GM19351 (cell line): ENCODE measurements at regions not wholly inside any gene's neighbourhood (a gene's known extent, or its start where the extent isn't known, plus 50 kb on each side); places are given as distances from the start of the nearest gene placed in this dataset.
A peak's percentile ranks its signal among the peaks of the same experiment; 100 is the strongest.
"Not testable (repeated sequence)": the region's sequence is repeated elsewhere in the genome, so short reads cannot be mapped to it uniquely, and the experiment has no call there.

ENCODE experiments used
- ATAC-seq: cut with Tn5 transposase; IDR thresholded peaks from one replicate; pipeline ENCODE4 v1.9.1; 2021; ENCODE audit warnings: mild to moderate bottlenecking, moderate library complexity; ENCODE audit not compliant: unreplicated experiment

GRCh38 chr3:71994906-71995305 lies 210.0 kb upstream of the PROK2 start:
- no peak for ATAC-seq

GRCh38 chr3:71994203-71994602 lies 209.3 kb upstream of the PROK2 start:
- ATAC-seq: no peak

GRCh38 chr3:71991681-71992080 lies 206.7 kb upstream of the PROK2 start:
- ATAC-seq: no peak

DNA sequence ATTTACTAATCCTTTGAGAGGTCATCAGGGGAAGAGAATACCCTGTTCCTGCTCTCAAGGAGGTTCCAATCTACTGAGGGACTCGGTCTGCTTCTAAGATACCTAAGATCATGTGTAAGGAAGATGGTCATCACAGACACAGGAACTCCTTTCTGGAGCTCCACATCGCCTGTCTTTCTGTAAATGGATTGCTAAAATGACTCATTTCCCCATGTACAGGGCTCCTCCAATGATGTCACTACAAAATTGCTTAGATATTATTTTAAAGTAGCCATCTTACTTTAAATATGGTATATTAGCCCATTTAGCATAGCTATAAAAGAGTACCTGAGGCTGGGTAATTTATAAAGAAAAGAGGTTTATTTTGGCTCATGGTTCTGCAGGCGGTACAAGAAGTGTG lies 206.1 kb upstream of the PROK2 start:
- ATAC-seq: no peak

DNA sequence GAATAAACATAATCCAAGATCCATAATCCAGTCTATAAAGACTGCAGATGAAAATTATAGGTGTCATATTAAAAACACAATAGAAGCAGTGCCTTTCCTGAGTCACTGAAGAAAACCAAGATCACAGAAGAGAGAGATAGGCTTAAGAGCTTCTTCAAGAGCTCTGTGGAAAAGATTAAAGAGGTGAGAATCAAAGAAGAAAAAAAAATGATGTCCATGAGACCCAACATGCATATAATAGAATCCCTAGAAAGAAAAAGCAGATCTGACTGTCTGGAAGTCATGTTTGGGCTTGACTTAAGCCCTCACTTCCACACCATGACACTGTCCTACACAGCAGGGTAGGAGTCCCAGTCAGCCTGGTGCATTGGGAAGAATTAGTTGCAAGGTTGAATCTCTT lies 205.6 kb upstream of the PROK2 start:
- no peak for ATAC-seq

- ATAC-seq: no peak
These were observed 204.2 kb upstream of the PROK2 start for GRCh38 chr3:71989165-71989564.

- ATAC-seq: no peak
These were observed 202.9 kb upstream of the PROK2 start for GRCh38 chr3:71987828-71988227.

DNA sequence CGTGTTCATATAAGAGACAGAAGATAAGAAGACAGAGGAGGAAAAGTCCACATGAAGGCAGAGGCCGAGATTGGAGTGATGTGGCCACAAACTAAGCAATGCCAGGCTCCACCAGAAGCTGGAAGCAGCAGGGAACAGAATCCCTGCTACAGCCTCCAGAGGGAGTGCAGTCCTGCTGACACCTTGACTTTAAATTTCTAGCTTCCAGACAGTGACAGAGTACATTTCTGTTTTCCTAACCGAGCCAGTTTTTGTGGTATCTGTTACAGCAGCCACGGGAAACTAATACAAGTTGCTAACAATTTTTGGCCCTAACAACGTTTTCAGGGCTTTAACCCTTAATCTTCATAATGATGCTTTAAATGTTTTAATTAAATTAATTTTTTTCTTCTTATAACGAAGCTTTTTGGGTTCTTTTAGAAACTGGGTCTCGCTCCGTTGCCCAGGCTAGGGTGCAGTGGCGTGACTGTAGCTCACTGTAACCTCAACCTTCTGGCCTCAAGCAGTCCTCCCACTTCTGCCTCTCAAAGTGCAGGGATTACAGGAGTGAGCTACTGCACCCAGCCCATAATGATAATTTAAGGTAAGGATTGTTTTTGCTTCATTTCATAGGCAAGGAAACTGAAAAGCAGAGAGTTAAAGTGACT lies 202.3 kb upstream of the PROK2 start:
- ATAC-seq: no peak

DNA sequence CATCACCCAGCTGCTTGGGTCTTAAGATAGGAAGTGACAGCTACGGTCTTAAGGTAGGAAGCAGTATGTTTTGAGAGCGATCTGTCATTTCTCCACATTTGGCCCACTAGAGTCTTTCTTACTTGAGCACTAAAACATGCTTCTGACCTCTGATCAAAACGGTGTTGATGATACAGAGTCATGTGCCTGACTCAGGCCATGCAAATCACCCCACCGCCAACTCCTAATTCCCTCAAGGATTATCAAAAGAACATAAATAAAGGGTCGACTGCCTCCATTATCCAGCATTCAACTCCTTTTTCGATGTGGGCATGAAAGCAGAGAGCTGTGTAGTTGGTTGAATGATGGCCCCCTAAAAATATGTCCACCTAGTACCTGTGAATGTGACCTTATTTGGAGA lies 201.7 kb upstream of the PROK2 start:
- ATAC-seq: no peak

DNA sequence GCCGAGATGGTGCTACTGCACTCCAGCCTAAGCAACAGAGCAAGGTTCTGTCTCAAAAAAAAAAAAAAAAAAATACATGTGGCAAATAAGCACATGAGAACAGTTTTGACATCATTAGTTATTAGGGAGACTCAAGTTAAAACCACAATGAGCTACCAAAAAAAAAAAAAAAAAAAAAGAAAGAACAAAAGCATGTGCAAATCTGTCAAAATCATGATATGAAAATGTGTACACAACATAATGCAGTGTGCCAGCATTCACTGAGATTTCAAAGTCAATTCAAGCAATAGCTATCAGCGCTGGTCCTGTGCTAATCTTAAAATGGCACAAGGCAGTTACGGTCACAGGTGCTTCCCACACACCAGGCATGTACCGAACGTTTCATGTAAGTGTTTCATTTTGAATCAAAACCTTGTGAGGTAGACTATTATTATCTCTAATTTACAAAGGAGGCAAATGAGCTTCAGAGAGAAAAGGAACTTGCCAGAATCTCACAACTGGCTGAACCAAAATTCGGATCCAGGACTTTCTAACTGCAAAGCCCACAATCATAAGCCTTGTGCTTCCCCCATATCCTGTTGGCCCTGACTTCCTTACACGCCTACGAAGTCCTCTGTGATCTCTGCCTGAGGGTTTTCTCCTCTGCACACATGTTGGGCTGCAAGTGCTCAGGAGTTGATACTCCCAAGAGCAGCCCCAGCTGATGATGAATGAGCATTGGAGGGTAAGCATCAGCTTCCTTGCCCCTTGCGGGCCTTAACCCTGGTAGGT lies 200.1 kb upstream of the PROK2 start:
- ATAC-seq: peak; percentile 85

GRCh38 chr3:71983694-71984093 lies 198.7 kb upstream of the PROK2 start:
- no peak for ATAC-seq

GRCh38 chr3:71982506-71983258 lies 197.7 kb upstream of the PROK2 start:
- not testable (repeated sequence) for ATAC-seq

- ATAC-seq: no peak
These were observed 194.2 kb upstream of the PROK2 start for GRCh38 chr3:71979175-71979574.

DNA sequence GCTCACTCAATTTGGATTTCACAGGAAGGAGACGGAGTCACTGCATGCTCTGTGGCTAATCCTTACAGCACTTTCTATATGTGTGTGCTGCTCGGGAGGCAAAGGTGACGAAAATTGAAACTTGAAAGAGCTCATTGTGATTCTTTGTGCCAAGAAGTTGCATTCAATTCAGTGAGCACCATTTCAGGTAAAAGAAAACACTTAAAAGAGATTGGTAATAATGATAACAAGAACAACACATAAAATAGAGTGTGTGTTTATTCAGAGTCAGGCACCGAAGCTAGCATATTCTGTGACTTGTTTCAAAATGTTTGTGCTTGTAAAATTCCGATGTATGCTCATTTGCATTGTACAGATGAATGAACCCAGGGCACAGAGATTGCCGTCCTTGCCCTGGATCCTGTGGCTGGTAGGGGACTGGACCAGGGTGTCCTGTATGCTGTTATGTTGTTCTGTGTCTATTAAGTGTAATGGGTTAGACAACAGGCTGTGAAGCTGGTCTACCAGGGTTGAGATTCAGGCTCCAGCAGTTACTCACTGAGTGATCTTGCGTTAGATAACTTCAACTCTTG lies 193.3 kb upstream of the PROK2 start:
- ATAC-seq: peak; percentile 90

DNA sequence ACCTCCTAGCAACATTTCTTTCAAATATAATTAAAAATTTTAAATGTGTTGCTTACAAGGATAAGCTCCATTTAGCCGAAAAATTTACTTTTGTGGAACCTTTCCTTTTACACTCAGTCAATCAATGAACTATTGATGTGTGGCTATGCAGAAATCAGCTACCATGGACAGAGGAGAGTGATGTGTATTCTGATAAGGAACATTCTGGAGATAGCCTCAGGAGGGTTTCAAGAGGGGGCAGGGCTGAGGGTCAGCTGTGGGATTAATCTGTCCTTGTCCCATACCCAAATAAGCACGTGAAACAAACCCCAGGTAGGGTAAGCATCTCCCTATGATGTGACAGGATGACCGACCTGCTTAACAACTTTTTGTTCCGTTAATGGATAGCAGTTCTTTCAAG lies 192.6 kb upstream of the PROK2 start:
- ATAC-seq: no peak

DNA sequence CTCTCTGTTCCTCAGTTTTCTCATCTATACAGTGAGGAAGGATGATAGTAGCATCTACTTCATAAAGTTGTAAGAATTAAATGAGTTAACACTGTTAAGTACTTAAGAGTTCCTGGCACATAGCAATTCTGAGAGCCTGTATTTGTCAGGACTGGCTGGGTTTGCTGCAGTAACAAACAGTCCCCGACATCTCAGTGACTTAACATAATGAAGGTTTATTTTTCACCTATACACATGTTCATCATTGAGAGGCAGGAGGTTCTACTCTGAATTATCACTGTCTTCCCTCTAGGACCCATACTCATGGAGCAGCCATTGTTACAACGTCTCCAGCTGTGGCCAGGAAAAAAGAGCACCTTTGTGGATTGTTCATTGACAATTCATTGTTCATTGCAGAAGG lies 190.6 kb upstream of the PROK2 start:
- no peak for ATAC-seq

DNA sequence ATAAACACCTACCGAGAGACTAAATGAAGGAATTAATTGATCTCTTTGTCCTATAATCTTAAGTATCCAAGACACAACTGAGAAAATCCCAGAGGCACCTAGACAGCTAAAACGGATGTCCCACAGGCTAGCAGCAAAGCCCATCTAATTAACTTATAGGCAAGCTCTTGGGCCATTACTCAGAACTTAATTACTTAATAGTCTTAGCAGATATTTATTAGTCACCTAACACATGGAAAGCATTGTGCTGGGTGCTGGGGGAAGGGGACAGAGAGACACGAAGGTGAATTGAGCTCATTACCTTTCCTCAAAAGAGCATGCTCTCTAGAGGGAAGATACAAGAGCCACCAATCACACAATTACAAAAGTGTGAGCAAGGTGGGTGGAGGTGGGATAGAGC lies 189.8 kb upstream of the PROK2 start:
- no peak for ATAC-seq

- no peak for ATAC-seq
These were observed 188.5 kb upstream of the PROK2 start for GRCh38 chr3:71973274-71974030.

DNA sequence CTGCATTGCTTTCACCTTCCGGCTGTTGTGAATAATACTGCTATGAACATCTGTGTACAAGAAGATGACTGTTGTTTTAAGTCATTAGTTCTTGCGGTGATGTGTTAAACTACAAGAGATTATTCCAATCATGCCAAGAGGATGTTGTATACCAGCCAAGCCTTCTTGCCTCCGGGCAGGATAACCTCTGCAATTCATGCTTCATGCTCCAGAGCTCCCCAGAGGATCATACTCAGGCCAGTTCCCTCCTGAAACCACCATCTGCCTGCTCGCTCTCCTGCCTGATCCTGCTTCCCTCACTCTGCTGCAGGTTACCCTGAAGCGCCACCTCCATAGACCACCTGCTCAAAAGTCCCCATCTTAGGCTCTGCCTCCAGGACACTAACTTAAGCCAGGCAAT lies 187.1 kb upstream of the PROK2 start:
- ATAC-seq: no peak

DNA sequence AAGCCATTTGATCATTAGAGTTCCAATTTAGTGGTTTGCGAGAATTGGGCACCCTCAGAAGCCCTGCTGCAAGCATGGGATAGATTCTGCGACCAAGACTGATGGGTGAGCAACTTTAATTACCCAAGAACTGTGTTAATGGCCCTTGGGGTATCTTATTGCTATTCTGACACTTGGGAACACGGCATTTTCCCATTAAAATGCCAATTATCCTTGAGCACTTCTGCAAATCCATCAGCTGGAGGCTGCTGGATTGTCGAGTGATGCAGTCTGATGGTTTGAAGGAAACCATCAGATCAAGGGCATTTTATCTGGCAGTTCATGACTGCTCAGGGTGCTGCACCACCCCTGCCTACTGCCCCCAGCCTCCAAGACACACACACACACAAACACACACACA lies 183.6 kb upstream of the PROK2 start:
- ATAC-seq: no peak

DNA sequence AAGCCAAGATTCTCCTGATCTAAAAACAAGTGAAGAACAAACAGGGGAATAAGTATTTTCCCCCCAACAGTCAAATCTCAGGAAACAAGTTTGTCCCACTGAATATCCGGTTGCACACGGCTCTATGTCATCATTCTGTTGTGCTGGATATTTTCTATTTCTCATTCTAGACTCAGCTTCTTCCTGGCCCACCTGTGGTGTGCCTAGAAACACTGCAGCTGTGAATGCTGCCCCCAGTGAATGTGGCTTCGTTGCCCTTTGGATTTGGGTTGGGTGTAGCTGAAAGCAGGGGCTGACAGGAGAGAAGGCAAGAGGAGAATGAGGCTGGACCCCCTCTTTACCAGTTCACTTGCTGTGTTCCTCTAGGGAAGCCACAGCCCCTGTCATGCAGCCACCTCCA lies 181.2 kb upstream of the PROK2 start:
- no peak for ATAC-seq
